OCI-M2 (cell line): ENCODE measurements at regions not wholly inside any gene's neighbourhood (a gene's known extent, or its start where the extent isn't known, plus 50 kb on each side); places are given as distances from the start of the nearest gene placed in this dataset.
"Not testable (repeated sequence)": the region's sequence is repeated elsewhere in the genome, so short reads cannot be mapped to it uniquely, and the experiment has no call there.

Source experiments
- DNase-seq: peaks from one replicate; lab custom pipeline; 2025; ENCODE audit not compliant: unreplicated experiment; lab: John Stamatoyannopoulos, UW

DNA sequence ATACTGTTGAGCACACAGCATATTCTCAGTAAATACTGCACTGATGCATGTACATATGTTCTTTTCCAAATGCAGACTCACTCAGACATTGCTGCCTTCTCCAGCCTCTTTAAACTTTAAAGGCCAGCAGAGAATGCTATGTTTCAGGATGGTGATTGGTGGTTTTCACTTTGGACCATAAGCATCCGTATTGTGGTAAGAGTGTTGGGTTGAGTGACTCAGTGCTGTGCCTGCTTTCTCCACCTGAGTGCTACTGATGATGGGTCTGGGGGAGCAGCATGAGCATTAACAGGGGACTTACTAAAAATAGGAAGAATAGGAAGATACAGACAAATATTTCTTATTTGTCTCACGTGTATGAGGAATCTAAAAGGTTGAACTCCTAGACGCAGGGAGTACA is 56.3 kb upstream of the ZNF92 start:
- DNase-seq = no peak

DNA sequence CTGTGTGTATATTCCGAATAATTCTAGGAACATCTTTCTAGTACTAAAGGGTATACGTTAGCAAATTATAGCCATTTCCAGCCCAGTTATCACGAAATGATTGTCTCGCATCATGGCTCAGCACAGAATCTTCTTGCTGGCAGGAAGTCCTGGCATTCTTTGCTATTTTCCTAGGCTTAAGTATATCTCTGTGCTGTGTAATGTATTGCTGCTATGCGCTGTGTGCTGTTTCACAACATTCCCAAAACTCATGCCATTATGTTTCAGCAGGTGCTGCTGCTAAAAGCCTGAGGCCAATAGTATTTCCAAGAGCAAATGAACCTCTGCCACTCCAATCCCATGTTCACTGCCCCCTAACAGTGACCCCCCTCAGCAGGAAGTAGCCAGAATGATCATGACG is 62.9 kb upstream of the ZNF92 start:
- DNase-seq = no peak

GRCh38 chr7:65308300-65308678 is 65.4 kb upstream of the ZNF92 start:
- DNase-seq = no peak

DNA sequence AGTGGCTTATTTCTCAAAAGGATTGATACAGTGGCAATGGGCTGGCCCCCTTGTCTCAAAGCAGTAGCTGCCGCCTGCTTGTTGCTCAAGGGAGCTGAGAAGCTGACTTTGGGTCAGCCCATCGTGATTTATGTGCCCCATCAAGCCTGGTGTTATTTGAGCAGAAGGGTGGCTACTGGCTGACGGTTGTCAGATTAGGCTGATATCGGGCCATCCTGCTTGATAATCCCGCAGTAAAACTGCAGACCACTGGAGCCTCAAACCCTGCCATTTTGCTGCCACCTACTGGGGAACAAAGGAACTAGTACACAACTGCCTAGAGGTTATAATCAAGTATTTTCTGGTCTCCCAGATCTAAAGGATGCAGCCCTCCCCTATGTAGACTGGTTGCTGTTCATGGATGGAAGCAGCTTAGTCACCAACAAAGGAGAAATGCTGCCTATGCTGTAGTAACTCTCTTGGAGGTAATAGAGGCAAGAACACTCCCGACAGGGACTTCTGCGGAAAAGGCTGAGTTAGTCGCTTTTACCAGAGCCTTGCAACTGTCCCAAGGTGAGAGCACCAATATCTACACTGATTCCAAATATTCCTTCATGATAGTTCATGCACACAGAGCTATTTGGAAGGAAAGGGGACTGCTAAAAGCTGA is 65.9 kb upstream of the ZNF92 start:
- peak; percentile 4 for DNase-seq

DNA sequence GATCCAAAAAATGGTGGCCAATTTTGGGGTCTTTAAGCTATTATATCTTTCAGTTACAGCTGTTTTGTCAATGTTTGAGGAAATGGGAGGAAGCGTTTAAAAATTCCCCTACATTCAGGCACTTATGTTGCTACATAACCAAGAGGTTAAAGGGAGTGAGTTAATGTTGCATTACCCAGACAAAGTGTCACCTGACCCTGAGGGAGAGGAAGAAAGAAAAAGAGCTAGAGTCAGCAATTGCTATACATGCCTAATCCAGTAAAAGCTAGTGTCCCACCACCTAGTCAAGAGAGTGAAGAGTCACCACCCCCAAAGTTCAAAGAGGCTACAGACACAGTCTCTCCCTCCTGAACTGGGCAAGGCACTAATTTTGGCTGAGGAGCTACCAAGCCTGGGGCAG is 69.5 kb upstream of the ZNF92 start:
- no peak for DNase-seq

DNA sequence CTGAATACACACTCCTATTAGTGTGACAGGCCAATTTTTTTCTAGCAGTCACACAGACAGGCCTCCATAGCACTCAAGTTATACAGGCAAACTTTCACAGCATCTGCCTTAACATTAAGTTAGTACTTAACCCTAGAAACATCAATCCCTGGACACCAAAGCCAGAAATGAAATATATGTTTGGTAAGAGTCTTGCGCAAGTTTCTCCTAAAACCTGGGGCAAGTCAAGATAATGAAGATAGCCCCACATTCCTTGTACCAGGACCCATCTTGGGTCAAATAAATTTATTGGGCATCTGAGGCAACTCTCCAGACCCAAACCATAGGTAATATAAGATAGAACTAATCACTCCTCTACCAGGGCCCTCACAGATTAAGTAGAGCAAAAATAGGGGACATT is 70.8 kb upstream of the ZNF92 start:
- DNase-seq = no peak

DNA sequence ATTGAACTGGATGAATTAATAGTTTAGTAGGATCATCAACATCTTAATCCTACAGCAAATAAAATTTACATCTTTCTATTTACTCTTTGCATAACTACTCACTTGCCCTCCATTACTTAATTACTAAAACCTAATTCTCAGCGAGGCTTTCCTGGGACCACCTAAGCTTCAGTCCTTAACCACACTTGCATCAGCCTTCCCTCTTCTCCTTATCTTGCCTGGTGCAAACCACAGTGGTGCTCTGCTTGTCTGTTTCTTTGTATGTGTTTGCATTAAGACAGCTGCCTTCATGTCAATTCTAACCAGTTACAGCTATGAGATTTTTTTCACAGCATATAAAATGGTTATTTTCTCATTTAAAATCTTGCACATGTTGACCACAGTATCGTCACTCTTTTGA is 72.6 kb upstream of the ZNF92 start:
- no peak for DNase-seq

GRCh38 chr7:65295409-65295808 is 78.2 kb upstream of the ZNF92 start:
- no peak for DNase-seq

DNA sequence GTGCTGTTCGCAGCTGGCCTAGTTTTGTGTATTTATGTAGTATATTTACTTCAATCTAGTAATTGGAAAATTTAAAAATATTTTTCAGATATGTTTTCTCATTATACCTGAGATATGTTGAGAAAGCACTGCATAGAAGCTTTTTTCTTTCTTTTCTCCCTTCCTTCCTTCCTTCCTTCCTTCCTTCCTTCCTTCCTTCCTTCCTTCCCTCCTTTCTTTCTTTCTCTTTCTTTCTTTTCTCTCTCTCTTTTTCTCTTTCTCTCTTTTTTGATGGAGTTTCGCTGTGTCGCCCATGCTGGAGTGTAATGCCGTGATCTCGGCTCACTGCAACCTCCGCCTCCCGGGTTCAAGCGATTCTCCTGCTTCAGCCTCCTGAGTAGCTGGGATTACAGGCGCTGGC is 83.3 kb upstream of the ZNF92 start:
- DNase-seq = not testable (repeated sequence)

GRCh38 chr7:65287023-65287422 is 86.6 kb upstream of the ZNF92 start:
- no peak for DNase-seq

- no peak for DNase-seq
Measured at GRCh38 chr7:65285906-65286864, 87.5 kb upstream of the ZNF92 start.

- not testable (repeated sequence) for DNase-seq
Measured at GRCh38 chr7:65285241-65285640, 88.4 kb upstream of the ZNF92 start.

GRCh38 chr7:65279795-65280194 is 93.9 kb upstream of the ZNF92 start:
- no peak for DNase-seq

GRCh38 chr7:65276822-65277221 is 96.8 kb upstream of the ZNF92 start:
- no peak for DNase-seq

- not testable (repeated sequence) for DNase-seq
Measured at GRCh38 chr7:65271502-65271901, 102.2 kb upstream of the ZNF92 start.

GRCh38 chr7:65269150-65269856 is 104.4 kb upstream of the ZNF92 start:
- peak; percentile 75 for DNase-seq

- DNase-seq = no peak
Measured at GRCh38 chr7:65268782-65269149, 104.9 kb upstream of the ZNF92 start.

DNA sequence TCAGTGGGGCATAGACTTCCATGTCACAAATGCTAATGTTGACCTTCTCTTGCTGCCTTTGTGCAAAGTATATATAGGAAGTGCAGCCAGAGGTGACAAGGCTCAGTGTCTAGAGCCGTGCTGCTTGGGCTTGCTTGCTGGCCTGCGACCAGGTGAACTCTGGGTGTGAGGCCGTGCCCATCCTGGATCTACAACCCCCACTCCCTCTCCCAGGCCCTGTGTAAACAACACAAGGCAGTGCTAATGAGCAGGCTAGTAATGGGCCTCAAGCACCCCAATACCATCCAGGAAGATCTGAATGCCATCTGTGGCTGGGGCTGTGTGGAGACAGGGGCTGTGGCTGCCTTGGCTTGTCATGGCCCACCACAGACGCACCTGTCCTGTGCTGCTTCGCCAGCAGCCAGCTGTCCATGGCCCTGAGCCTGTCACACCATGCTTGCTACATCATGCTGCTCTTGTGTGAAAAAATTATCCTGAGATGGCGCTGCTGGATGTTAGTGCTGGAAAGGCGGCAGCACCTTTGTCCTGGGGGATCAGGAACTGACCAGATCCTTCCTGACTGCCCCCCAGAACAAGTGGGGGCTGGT is 107.6 kb upstream of the ZNF92 start:
- DNase-seq = no peak

- DNase-seq = no peak
Measured at GRCh38 chr7:65264258-65264657, 109.4 kb upstream of the ZNF92 start.

DNA sequence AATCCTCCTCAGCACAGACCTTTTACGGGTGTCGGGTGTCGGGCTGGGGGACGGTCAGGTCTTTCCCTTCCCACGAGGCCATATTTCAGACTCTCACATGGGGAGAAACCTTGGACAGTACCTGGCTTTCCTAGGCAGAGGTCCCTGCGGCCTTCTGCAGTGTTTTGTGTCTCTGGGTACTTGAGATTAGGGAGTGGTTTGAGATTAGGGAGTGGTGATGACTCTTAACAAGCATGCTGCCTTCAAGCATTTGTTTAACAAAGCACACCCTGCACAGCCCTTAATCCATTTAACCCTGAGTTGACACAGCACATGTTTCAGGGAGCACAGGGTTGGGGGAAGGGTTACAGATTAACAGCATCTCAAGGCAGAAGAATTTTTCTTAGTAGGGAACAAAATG is 113.0 kb upstream of the ZNF92 start:
- not testable (repeated sequence) for DNase-seq

- not testable (repeated sequence) for DNase-seq
Measured at GRCh38 chr7:65259864-65260525, 113.7 kb upstream of the ZNF92 start.
